H9 (cell line): ENCODE measurements at regions not wholly inside any gene's neighbourhood (a gene's known extent, or its start where the extent isn't known, plus 50 kb on each side); places are given as distances from the start of the nearest gene placed in this dataset.

Source experiments
- DNase-seq: peaks from one replicate; pipeline ENCODE4 v3.0.0-alpha.2; 2017
- H2AFZ ChIP-seq: one replicate; pipeline ENCODE4 v1.6.1; 2013; ENCODE audit warnings: mild to moderate bottlenecking, low read length, control low read depth, moderate library complexity
- H2AK5ac ChIP-seq: 2 replicates; pipeline ENCODE4 v1.6.1; 2013; ENCODE audit warnings: low read length, control low read depth, mixed read lengths; ENCODE audit not compliant: insufficient read length
- H2BK120ac ChIP-seq: one replicate; pipeline ENCODE4 v1.6.1; 2013; ENCODE audit warnings: low read depth, mild to moderate bottlenecking, low read length, control low read depth, inconsistent platforms; ENCODE audit not compliant: poor library complexity, severe bottlenecking
- H2BK12ac ChIP-seq: 2 replicates; pipeline ENCODE4 v1.6.1; 2013; ENCODE audit warnings: low read length, control low read depth, mixed read lengths, low read depth; ENCODE audit not compliant: insufficient read length
- H2BK15ac ChIP-seq: 2 replicates; pipeline ENCODE4 v1.6.1; 2013; ENCODE audit warnings: low read depth, low read length, control low read depth
- H2BK20ac ChIP-seq: one replicate; pipeline ENCODE4 v1.6.1; 2013; ENCODE audit warnings: low read depth, mild to moderate bottlenecking, low read length, control low read depth, inconsistent platforms; ENCODE audit not compliant: poor library complexity, severe bottlenecking
- H2BK5ac ChIP-seq: 2 replicates; pipeline ENCODE4 v1.6.1; 2013; ENCODE audit warnings: low read length, control low read depth, mixed read lengths; ENCODE audit not compliant: insufficient read length
- H3K14ac ChIP-seq: 2 replicates; pipeline ENCODE4 v1.6.1; 2013; ENCODE audit warnings: low read length, control low read depth; ENCODE audit not compliant: insufficient read depth
- H3K18ac ChIP-seq: 2 replicates; pipeline ENCODE4 v1.6.1; 2013; ENCODE audit warnings: low read depth, mild to moderate bottlenecking, mixed read lengths, low read length, control low read depth; ENCODE audit not compliant: insufficient read length
- H3K23ac ChIP-seq: 2 replicates; pipeline ENCODE4 v1.6.1; 2013; ENCODE audit warnings: low read length, control low read depth, mixed read lengths, low read depth; ENCODE audit not compliant: insufficient read length
- H3K23me2 ChIP-seq: 2 replicates; pipeline ENCODE4 v1.6.1; 2013; ENCODE audit warnings: low read depth, mild to moderate bottlenecking, mixed read lengths, low read length, control low read depth; ENCODE audit not compliant: insufficient read length, poor library complexity, severe bottlenecking
- H3K27ac ChIP-seq: 2 replicates; pipeline ENCODE4 v1.5.1; 2013; ENCODE audit warnings: low read length, control low read depth, mixed read lengths, low read depth; ENCODE audit not compliant: insufficient read length
- H3K27me3 ChIP-seq: 2 replicates; pipeline ENCODE4 v1.6.1; 2013; ENCODE audit warnings: low read length, control low read depth, inconsistent platforms; ENCODE audit not compliant: insufficient read depth
- H3K4ac ChIP-seq: 2 replicates; pipeline ENCODE4 v1.6.1; 2013; ENCODE audit warnings: low read depth, mild to moderate bottlenecking, control low read depth, inconsistent platforms, low read length, moderate library complexity
- H3K4me1 ChIP-seq: 2 replicates; pipeline ENCODE4 v1.6.1; 2013; ENCODE audit warnings: low read length, control low read depth, inconsistent platforms; ENCODE audit not compliant: insufficient read depth
- H3K4me2 ChIP-seq: 2 replicates; pipeline ENCODE4 v1.6.1; 2013; ENCODE audit warnings: low read length, control low read depth, mixed read lengths; ENCODE audit not compliant: insufficient read length, insufficient read depth
- H3K56ac ChIP-seq: 2 replicates; pipeline ENCODE4 v1.6.1; 2013; ENCODE audit warnings: low read depth, mild to moderate bottlenecking, mixed read lengths, low read length, control low read depth; ENCODE audit not compliant: insufficient read length
- H3K79me1 ChIP-seq: 2 replicates; pipeline ENCODE4 v1.6.1; 2013; ENCODE audit warnings: low read depth, mild to moderate bottlenecking, moderate library complexity, low read length, control low read depth, inconsistent platforms; ENCODE audit not compliant: insufficient read depth, poor library complexity, severe bottlenecking
- H3K79me2 ChIP-seq: 2 replicates; pipeline ENCODE4 v1.6.1; 2013; ENCODE audit warnings: low read length, control low read depth, inconsistent platforms; ENCODE audit not compliant: insufficient read depth
- H3K9ac ChIP-seq: 2 replicates; pipeline ENCODE4 v1.6.1; 2013; ENCODE audit warnings: low read length, control low read depth, mixed read lengths; ENCODE audit not compliant: insufficient read length; ENCODE audit errors: extremely low read depth
- H3K9me3 ChIP-seq: one replicate; pipeline ENCODE4 v1.6.1; 2013; ENCODE audit warnings: low read depth, low read length, inconsistent platforms; ENCODE audit not compliant: control insufficient read depth
- H3T11ph ChIP-seq: one replicate; pipeline ENCODE4 v1.6.1; 2013; ENCODE audit warnings: mild to moderate bottlenecking, low read length, control low read depth, inconsistent platforms
- H4K20me1 ChIP-seq: one replicate; pipeline ENCODE4 v1.6.1; 2013; ENCODE audit not compliant: control insufficient read depth, insufficient read length, insufficient read depth
- H4K5ac ChIP-seq: 2 replicates; pipeline ENCODE4 v1.6.1; 2013; ENCODE audit warnings: low read depth, mild to moderate bottlenecking, mixed read lengths, low read length, control low read depth; ENCODE audit not compliant: insufficient read length
- H4K8ac ChIP-seq: replicated peaks from 2 replicates; pipeline ENCODE4 v1.6.1; 2013; ENCODE audit warnings: low read length, control low read depth, mixed read lengths, low read depth; ENCODE audit not compliant: insufficient read length
- H4K91ac ChIP-seq: 2 replicates; pipeline ENCODE4 v1.6.1; 2013; ENCODE audit warnings: low read depth, mild to moderate bottlenecking, moderate library complexity, mixed read lengths, low read length, control low read depth; ENCODE audit not compliant: insufficient read length
- H3K27ac Mint-ChIP-seq, 3 experiments: 2 replicates in 2 of 3; 3 replicates in 1 of 3; pipeline ENCODE4 v1.8.0; 2020 to 2021; ENCODE audit warnings: mixed read lengths in 3 of 3, mild to moderate bottlenecking in 1 of 3, moderate library complexity in 1 of 3
- H3K27me3 Mint-ChIP-seq: 2 replicates; pipeline ENCODE4 v1.8.0; 2021; ENCODE audit warnings: low read depth, mild to moderate bottlenecking, moderate library complexity, mixed read lengths
- H3K36me3 Mint-ChIP-seq, 3 experiments: 2 replicates in 2 of 3; 3 replicates in 1 of 3; pipeline ENCODE4 v1.8.0; 2020 to 2021; ENCODE audit warnings: low read depth in 3 of 3, mixed read lengths in 3 of 3; ENCODE audit not compliant: insufficient read depth in 1 of 3
- H3K4me1 Mint-ChIP-seq, 2 experiments: 2 replicates each; pipeline ENCODE4 v1.8.0; 2020; ENCODE audit warnings: mixed read lengths in 2 of 2
- H3K4me3 Mint-ChIP-seq, 2 experiments: 2 replicates in 1 of 2; 3 replicates in 1 of 2; pipeline ENCODE4 v1.8.0; 2020 to 2021; ENCODE audit warnings: mild to moderate bottlenecking in 2 of 2, mixed read lengths in 2 of 2, moderate library complexity in 1 of 2
- H3K9me3 Mint-ChIP-seq, 2 experiments: 2 replicates in 1 of 2; 3 replicates in 1 of 2; pipeline ENCODE4 v1.8.0; 2020; ENCODE audit warnings: mild to moderate bottlenecking in 2 of 2, mixed read lengths in 2 of 2, moderate library complexity in 1 of 2
- WGBS: extraction: QIAGEN DNeasy Blood & Tissue Kit; methylation state at CpG from one replicate; pipeline ENCODE4 v1.1.7; 2013; ENCODE audit warnings: missing lambda C conversion rate, low lambda C conversion rate, mixed read lengths; ENCODE audit not compliant: insufficient read length; ENCODE audit errors: extremely low coverage; 5-methylcytosine and 5-hydroxymethylcytosine counted together
- TF ChIP-seq, protein P1 (sequence below): fragments of 200-600 bp; sonication (generic); conservative IDR thresholded peaks from 3 replicates; pipeline ENCODE4 v1.8.0; 2021; ENCODE audit warnings: antibody characterized with exemption, mild to moderate bottlenecking

DNA sequence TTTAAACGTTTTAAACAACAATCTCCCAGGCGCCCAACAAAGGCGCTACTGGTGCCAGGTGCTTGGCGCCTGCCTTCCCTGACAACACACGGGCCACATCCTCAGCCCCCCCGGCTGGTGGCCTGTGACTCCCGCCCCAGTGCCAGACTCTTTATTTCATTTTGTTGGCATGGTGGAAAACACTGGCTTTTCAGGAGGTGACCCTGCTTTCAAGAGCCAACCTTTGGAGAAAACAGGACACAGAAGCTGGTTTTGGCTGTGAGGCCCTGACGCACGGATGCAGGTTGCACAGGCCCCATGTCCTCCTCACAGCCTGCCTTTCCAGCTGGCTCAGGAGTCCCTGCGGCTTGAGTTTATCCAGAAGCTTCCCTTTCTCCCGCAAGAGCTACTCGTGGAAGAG, 100.0 kb downstream of the METRNL start:
- H3K36me3 Mint-ChIP-seq, result no peaks in the 10 kb centered on the region
- no peak overlapping the region for H3K27ac Mint-ChIP-seq
- DNase-seq, result no peak
- Histone ChIP-seq H3K4me2 (no peak overlapping the region), H3K18ac (no peak overlapping the region), H3K79me2 (no peaks in the 10 kb centered on the region), H3T11ph (no peak overlapping the region), H2BK15ac (no peak overlapping the region), H4K5ac (no peak overlapping the region), H3K23ac (no peak overlapping the region), H3K27me3 (no peaks in the 10 kb centered on the region), H3K14ac (no peak overlapping the region), H3K79me1 (no peaks in the 10 kb centered on the region), H3K56ac (no peak overlapping the region), H3K9ac (no peak overlapping the region), H2BK120ac (no peak overlapping the region), H4K20me1 (no peaks in the 10 kb centered on the region), H2BK12ac (no peak overlapping the region), H2AK5ac (no peak overlapping the region), H4K8ac (no peak overlapping the region), H3K23me2 (no peaks in the 10 kb centered on the region), H3K4ac (no peak overlapping the region), H3K4me1 (no peaks in the 10 kb centered on the region), H3K27ac (no peak overlapping the region), H2BK20ac (no peak overlapping the region), H2AFZ (no peak overlapping the region), H3K9me3 (no peaks in the 10 kb centered on the region), H2BK5ac (no peak overlapping the region), H4K91ac (no peak overlapping the region)
- peaks cover 0 to 8% of the 10 kb centered on the region in 2 experiments; a peak in 2 of 5 replicates for H3K9me3 Mint-ChIP-seq
- TF ChIP-seq, protein P1, sequence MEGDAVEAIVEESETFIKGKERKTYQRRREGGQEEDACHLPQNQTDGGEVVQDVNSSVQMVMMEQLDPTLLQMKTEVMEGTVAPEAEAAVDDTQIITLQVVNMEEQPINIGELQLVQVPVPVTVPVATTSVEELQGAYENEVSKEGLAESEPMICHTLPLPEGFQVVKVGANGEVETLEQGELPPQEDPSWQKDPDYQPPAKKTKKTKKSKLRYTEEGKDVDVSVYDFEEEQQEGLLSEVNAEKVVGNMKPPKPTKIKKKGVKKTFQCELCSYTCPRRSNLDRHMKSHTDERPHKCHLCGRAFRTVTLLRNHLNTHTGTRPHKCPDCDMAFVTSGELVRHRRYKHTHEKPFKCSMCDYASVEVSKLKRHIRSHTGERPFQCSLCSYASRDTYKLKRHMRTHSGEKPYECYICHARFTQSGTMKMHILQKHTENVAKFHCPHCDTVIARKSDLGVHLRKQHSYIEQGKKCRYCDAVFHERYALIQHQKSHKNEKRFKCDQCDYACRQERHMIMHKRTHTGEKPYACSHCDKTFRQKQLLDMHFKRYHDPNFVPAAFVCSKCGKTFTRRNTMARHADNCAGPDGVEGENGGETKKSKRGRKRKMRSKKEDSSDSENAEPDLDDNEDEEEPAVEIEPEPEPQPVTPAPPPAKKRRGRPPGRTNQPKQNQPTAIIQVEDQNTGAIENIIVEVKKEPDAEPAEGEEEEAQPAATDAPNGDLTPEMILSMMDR, result no peak
- WGBS, result no CpG with 5 or more reads among the region's 12 CpGs
- no peak overlapping the region for H3K4me3 Mint-ChIP-seq
- H3K4me1 Mint-ChIP-seq, result peaks cover 2% of the 10 kb centered on the region in 2 experiments; a peak in 2 of 4 replicates
- H3K27me3 Mint-ChIP-seq, result peaks cover 4% of the 10 kb centered on the region
